GM12873 (cell line): ENCODE measurements at regions not wholly inside any gene's neighbourhood (a gene's known extent, or its start where the extent isn't known, plus 50 kb on each side); places are given as distances from the start of the nearest gene placed in this dataset.

ENCODE experiments used
- TF ChIP-seq, protein P1 (sequence below): IDR thresholded peaks from 2 replicates; pipeline ENCODE4 v1.5.1; 2012; ENCODE audit warnings: low read depth, mild to moderate bottlenecking, moderate library complexity, low read length, control low read depth; ENCODE audit not compliant: insufficient read depth; ENCODE audit errors: missing control alignments

DNA sequence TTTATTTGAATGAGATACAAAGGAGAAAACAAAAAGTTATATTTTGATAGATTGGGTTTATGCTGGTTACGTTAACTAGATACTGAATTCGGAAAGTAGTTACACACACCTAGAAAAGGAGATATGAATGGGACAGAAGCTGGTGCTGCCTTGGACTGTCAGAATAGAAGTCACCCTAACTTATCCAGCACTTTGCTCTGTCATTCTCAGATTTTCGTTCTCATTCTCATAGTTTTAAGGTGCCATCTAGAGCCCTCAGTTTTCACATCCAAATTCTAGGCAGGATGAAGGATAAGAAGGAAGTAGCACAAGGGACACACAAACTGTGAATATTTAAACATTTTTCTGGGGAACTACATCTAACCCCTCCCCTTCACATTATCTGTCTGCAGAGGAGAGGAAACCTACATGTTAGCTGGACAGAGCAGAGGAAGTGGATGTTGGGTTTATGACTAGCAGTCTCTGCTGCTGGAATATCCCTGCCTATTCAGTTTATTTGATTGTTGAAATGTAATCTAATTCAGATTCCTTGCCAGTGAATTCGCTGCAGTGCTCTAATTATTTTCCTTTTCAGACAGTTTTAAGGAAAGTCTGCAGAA lies 521.9 kb downstream of the FAT4 start:
- TF ChIP-seq, protein P1, sequence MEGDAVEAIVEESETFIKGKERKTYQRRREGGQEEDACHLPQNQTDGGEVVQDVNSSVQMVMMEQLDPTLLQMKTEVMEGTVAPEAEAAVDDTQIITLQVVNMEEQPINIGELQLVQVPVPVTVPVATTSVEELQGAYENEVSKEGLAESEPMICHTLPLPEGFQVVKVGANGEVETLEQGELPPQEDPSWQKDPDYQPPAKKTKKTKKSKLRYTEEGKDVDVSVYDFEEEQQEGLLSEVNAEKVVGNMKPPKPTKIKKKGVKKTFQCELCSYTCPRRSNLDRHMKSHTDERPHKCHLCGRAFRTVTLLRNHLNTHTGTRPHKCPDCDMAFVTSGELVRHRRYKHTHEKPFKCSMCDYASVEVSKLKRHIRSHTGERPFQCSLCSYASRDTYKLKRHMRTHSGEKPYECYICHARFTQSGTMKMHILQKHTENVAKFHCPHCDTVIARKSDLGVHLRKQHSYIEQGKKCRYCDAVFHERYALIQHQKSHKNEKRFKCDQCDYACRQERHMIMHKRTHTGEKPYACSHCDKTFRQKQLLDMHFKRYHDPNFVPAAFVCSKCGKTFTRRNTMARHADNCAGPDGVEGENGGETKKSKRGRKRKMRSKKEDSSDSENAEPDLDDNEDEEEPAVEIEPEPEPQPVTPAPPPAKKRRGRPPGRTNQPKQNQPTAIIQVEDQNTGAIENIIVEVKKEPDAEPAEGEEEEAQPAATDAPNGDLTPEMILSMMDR = no peak

DNA sequence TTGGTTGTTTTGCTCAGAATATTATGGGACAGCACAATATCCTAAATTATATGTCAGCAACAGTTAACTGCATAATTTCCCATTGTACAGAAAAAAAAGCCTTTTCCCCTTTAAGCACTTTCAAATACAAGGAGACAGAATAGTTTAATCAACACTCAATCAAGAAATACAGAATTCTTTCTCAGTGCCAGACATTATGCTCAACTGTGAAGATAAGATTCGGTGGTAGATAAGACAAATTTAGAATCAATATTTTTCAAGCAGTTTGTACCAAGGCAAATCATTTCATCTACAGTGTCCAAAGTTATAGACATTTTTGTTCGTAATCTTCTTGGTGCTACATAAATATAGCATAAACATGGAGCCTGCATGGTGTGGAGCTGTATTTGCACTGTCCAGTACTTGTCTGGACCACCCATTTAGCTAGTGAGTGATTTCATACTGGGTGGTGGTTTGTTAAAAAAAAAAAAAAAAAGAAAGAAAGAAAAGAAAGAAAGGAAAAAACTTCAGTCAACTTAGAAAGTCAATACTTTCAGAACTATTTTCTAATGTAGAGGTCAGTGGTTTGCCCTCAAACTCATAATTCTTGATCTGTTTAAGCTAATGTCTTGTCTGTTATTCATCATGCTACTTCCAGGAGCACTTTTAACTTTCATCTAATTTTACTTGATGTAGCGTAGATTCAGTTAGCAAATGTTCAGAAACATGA lies 522.9 kb downstream of the FAT4 start:
- TF ChIP-seq, protein P1 = no peak

DNA sequence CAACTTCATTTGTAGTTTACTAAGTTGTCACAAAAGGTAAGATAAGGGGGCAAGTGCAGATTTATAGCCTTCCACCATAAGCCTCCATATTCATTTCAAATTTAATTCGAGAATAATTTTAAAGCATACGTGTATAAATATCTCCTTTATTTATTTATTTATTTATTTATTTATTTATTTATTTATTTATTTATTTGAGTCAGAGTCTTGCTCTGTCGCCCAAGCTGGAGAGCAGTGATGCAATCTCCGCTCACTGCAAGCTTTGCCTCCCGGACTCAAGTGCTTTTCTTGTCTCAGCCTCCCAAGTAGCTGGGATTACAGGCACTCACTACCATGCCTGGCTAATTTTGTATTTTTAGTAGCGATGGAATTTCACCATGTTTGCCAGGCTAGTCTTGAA lies 523.4 kb downstream of the FAT4 start:
- TF ChIP-seq, protein P1 = no peak

DNA sequence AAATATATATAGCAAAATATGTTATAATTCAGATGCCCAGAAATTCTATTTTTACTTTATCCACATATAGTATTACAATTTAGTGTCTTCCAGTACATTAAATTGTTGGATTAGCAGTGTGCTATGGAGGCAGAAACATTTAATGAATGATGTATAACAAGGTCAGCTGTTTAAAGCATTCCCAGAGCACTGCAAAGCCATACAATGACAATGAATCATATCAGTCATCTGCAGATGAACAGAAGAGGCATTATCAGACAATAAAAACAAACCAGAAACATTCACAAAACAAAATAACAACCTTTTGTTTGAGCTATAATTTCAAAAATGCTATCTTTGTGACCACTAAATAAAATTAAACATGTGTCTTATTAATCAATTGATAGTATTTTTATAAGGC lies 524.2 kb downstream of the FAT4 start:
- TF ChIP-seq, protein P1 = no peak

DNA sequence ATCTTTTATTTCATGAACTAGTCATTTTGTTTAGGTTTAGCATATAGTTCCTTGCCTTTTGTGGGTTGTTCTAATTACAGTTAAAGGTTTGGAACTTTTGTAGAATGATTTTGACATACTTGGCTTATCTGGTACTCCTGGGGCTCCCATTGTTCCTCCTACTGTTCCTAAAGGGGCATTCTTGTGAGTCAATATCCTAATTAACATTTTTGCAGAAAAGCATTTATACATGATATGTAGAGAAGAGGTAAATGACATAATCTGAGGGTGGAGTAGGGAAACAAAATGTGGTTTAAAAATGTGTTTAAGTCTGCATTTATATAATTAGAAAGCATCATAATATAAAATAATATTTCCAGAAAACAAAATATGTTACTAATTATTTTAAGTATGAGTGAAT lies 529.2 kb downstream of the FAT4 start:
- TF ChIP-seq, protein P1 = no peak

DNA sequence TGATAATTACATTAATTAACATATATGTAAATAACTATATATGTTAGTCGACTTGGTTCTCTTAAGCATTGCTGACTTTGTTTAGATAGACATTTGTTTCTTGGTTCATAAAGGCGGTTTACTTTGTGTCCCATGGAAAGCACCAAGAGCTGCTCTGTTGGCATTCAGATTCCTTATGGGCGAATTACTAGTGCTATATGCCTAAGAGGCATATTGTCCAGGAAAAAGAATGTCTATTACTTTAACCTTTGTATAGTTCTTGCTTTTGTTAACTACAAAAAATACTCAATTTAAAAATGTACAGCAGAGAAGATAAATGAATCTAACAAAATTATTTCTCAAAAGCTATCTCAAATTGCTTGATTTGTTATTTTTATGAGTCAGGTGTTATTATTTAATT lies 532.8 kb downstream of the FAT4 start:
- TF ChIP-seq, protein P1 = no peak

DNA sequence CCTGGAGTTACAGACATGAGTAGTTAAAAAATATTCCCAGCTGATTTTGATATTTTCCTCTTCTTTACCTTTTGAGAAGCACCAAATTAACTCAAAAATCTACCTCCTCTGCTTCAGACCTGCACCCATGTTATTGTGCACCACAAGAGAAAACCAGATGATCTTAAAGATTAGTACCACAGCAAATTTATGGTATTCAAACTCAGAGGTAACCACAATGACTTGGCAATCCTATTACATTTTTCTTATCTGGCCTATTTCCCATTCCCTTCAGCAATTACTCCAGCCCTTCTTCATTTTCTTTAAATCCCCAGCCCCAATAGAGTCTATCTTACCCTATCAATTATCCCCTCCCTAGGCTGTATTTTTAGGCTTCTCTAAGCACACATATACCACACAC lies 535.1 kb downstream of the FAT4 start:
- TF ChIP-seq, protein P1 = no peak
